ENCODE measurements at regions not wholly inside any gene's neighbourhood (a gene's known extent, or its start where the extent isn't known, plus 50 kb on each side); places are given as distances from the start of the nearest gene placed in this dataset.

DNA sequence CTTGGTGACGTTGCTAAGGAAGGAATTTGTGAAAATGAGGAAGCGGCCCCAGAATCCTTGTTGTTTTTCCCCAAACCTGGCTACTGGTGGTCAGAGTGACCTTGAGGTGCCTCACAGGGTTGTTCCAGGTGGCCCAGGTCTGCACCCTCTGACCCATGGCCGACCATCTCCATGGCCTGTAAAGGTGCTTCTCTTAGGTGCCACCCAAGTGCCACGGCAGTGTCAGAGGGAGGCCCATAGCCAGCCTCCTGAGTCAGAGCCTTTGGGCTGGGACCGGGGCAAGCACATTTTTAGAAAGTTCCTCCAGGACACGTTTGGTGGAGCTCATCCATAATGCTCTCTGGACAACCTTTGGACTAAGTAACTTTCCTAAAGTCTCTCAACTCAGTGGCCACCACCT, 83.9 kb upstream of the IRS2 start:
- TF ChIP-seq, protein P1, sequence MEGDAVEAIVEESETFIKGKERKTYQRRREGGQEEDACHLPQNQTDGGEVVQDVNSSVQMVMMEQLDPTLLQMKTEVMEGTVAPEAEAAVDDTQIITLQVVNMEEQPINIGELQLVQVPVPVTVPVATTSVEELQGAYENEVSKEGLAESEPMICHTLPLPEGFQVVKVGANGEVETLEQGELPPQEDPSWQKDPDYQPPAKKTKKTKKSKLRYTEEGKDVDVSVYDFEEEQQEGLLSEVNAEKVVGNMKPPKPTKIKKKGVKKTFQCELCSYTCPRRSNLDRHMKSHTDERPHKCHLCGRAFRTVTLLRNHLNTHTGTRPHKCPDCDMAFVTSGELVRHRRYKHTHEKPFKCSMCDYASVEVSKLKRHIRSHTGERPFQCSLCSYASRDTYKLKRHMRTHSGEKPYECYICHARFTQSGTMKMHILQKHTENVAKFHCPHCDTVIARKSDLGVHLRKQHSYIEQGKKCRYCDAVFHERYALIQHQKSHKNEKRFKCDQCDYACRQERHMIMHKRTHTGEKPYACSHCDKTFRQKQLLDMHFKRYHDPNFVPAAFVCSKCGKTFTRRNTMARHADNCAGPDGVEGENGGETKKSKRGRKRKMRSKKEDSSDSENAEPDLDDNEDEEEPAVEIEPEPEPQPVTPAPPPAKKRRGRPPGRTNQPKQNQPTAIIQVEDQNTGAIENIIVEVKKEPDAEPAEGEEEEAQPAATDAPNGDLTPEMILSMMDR (IDR thresholded peaks at IDR 0.05): no peak
- no peak for DNase-seq (ENCODE audit: low spot score)
- no peaks in the 10 kb centered on the region for H3K27me3 Mint-ChIP-seq (ENCODE audit: low read depth)
- peaks cover 14% of the 10 kb centered on the region for H3K4me1 Mint-ChIP-seq (ENCODE audit: low read depth)
- H3K36me3 Mint-ChIP-seq (ENCODE audit: low read depth): no peaks in the 10 kb centered on the region
- H3K4me3 Mint-ChIP-seq (ENCODE audit: unreplicated experiment): no peak overlapping the region
- H3K27ac Mint-ChIP-seq (ENCODE audit: unreplicated experiment): no peak overlapping the region
- H3K9me3 Mint-ChIP-seq (ENCODE audit: low read depth): no peaks in the 10 kb centered on the region

DNA sequence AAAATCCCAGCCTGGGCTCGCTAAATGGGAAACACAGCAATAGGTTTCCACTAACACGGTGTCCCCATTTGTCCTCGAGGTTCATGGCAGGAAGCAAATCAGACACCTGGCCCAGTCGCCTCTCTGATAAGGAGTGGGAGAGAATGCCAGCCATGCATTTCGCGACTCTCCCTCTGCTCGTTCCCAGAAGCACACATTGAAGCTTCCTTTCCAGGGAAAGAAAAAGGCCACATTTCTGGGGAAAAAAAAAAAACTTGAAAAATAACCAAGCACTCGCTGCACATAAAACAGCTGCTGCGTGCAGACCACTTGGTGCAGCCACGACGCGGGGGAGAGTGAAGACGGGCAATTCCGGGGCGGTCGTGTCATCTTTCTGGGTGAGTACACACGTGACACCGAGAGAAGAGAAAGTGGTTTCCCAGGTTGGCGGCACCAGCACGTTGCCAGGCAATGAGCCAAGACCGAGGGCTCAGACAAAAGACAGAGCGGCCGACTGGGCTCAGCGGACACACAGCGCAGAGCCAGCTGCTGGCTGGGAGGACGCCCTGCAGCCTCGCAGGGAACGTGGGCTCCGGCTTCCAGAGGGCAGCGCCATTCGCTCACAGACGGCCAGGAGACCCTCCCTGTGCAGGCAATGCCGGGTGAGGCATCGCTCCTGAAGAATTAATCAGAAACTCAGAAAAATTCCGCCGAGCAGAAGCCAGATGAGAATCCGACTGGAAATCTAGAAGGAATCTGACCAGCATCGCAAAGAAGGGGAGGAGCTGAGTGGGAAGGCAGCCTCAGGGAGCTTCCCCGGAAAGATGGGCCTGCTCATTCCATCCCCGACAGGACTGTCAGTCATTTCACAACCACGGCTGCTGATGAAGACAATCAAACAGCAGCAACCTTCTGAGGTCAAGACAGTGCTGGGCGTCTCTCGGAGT, 83.2 kb upstream of the IRS2 start:
- Mint-ChIP-seq H3K27me3 (ENCODE audit: low read depth) (no peaks in the 10 kb centered on the region), H3K9me3 (ENCODE audit: low read depth) (no peaks in the 10 kb centered on the region), H3K4me1 (ENCODE audit: low read depth) (peaks cover 7% of the 10 kb centered on the region), H3K4me3 (ENCODE audit: unreplicated experiment) (no peak overlapping the region), H3K27ac (ENCODE audit: unreplicated experiment) (no peak overlapping the region), H3K36me3 (ENCODE audit: low read depth) (no peaks in the 10 kb centered on the region)
- no peak for DNase-seq (ENCODE audit: low spot score)
- TF ChIP-seq, protein P1 (IDR thresholded peaks at IDR 0.05): no peak

DNA sequence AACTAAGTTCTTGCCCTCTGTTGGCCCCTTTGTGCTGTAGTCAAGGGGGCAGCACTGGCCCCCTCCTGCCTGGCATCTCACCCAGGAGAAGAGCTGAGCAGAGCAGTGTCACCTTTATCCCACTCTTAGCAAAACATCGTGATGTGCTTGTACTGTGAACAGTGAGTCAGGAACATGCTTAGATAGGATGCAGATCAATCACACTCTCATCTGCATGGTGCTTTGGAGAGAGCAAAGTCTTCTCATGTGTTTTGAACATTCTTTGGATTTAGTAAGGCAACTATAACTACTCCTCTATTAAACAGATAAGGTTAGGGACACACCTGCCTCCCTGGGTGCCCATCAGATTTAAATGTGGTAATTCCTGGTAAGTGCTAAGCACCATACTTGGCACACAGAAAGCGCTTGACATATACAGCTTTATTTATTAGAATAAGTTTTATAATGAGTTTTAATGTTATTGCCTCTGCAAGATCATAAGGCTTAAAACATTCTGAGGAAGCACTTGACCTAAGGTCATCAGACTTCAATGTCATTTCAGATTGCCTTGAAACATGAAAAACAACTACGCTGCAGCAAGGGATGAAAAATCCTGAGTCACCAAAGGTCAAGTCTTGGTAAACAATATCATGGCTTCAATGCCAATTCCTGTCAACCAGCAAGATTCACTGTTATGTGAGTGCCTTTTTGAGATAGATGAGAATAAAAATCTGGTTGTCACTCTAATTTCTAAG, 82.4 kb upstream of the IRS2 start:
- DNase-seq (ENCODE audit: low spot score): no peak
- no peak overlapping the region for H3K4me3 Mint-ChIP-seq (ENCODE audit: unreplicated experiment)
- H3K9me3 Mint-ChIP-seq (ENCODE audit: low read depth): no peaks in the 10 kb centered on the region
- no peak overlapping the region for H3K27ac Mint-ChIP-seq (ENCODE audit: unreplicated experiment)
- no peaks in the 10 kb centered on the region for H3K36me3 Mint-ChIP-seq (ENCODE audit: low read depth)
- TF ChIP-seq, protein P1 (IDR thresholded peaks at IDR 0.05): no peak
- no peaks in the 10 kb centered on the region for H3K27me3 Mint-ChIP-seq (ENCODE audit: low read depth)
- H3K4me1 Mint-ChIP-seq (ENCODE audit: low read depth): no peaks in the 10 kb centered on the region

DNA sequence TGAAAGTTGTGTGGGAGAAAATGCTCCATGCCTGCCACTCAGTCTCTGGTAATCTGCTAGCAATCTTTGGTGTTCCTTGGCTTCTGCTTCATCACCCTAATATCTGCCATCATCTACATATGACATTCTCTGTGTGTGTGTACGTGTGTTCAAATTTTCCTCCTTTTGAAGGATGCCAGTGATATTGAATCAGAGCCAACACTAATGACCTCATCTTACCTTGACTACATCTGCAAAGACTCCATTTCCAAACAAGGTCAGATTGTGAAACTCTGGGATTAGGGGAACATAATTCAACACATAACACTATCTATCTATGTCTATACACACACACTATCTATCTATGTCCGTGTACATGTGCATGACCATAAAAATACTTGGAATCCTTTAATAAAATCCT, 81.4 kb upstream of the IRS2 start:
- TF ChIP-seq, protein P1 (IDR thresholded peaks at IDR 0.05): no peak

DNA sequence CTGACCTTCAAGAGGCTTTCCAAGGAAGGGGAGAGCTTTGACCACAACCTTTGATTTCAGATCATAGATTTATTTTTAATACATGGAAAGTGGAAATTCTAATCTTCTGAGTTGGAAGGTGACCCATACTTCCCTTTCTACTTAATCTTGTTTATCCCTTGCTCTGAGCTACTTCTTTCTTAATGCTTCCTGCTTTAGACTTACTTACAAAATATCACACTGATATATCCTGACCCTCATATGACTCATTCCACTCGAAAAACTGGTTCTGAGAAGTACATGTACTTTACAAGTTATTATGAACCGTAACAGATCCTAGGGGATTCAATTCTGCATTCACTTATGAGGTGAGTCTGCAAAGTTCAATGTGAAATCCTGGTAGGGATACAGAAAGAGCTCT, 76.2 kb upstream of the IRS2 start:
- Mint-ChIP-seq H3K4me3 (ENCODE audit: unreplicated experiment) (no peak overlapping the region), H3K4me1 (ENCODE audit: low read depth) (no peaks in the 10 kb centered on the region), H3K36me3 (ENCODE audit: low read depth) (no peaks in the 10 kb centered on the region), H3K27me3 (ENCODE audit: low read depth) (peaks cover 4% of the 10 kb centered on the region), H3K27ac (ENCODE audit: unreplicated experiment) (no peak overlapping the region), H3K9me3 (ENCODE audit: low read depth) (no peaks in the 10 kb centered on the region)
- TF ChIP-seq, protein P1 (IDR thresholded peaks at IDR 0.05): no peak
- DNase-seq (ENCODE audit: low spot score): no peak

More for the DNA sequence above, 81.4 kb upstream of the IRS2 start:
- H3K27ac Mint-ChIP-seq (ENCODE audit: unreplicated experiment): no peak overlapping the region
- no peaks in the 10 kb centered on the region for H3K4me1 Mint-ChIP-seq (ENCODE audit: low read depth)
- H3K36me3 Mint-ChIP-seq (ENCODE audit: low read depth): no peaks in the 10 kb centered on the region
- H3K27me3 Mint-ChIP-seq (ENCODE audit: low read depth): no peaks in the 10 kb centered on the region
- H3K9me3 Mint-ChIP-seq (ENCODE audit: low read depth): no peaks in the 10 kb centered on the region
- DNase-seq (ENCODE audit: low spot score): no peak
- H3K4me3 Mint-ChIP-seq (ENCODE audit: unreplicated experiment): no peak overlapping the region

Data from chondrocyte (in vitro differentiated cells).